ENCODE measurements at regions not wholly inside any gene's neighbourhood (a gene's known extent, or its start where the extent isn't known, plus 50 kb on each side); places are given as distances from the start of the nearest gene placed in this dataset.

- TF ChIP-seq CTCF (IDR thresholded peaks at IDR 0.05), result no peak
- no peak overlapping the region for H3K27ac ChIP-seq
- no peaks in the 10 kb centered on the region for H3K4me1 ChIP-seq
- no peaks in the 10 kb centered on the region for H3K9me3 ChIP-seq
- no peaks in the 10 kb centered on the region for H3K27me3 ChIP-seq
- intact Hi-C loops (cut with DNase I), result no loop called here
- H3K36me3 ChIP-seq, result no peaks in the 10 kb centered on the region
- H3K4me3 ChIP-seq, result no peak overlapping the region
- H3K9ac ChIP-seq (ENCODE audit: low read depth in 2 of 2, low read length in 2 of 2), result no peak overlapping the region
- no peak for DNase-seq
These were observed 162.9 kb upstream of the GJB5 start for GRCh38 chr1:34591751-34592629.

GRCh38 chr1:34597877-34598514 lies 156.9 kb upstream of the GJB5 start:
- Histone ChIP-seq H3K27ac (no peak overlapping the region), H3K36me3 (no peaks in the 10 kb centered on the region), H3K4me1 (no peaks in the 10 kb centered on the region), H3K9ac (ENCODE audit: low read depth in 2 of 2, low read length in 2 of 2) (no peak overlapping the region), H3K27me3 (no peaks in the 10 kb centered on the region), H3K4me3 (no peak overlapping the region), H3K9me3 (no peaks in the 10 kb centered on the region)
- peak; percentile 75 for DNase-seq
- TF ChIP-seq CTCF (IDR thresholded peaks at IDR 0.05), result peak; percentile 67
- intact Hi-C loops (cut with DNase I), result loop anchor here (5.0 kb wide), 1 partner anchor 966 kb away; no protein-coding TSS in a partner anchor

GRCh38 chr1:34602907-34603306 lies 151.9 kb upstream of the GJB5 start:
- H3K4me3 ChIP-seq, result no peak overlapping the region
- TF ChIP-seq CTCF (IDR thresholded peaks at IDR 0.05), result no peak
- H3K4me1 ChIP-seq, result no peaks in the 10 kb centered on the region
- H3K27me3 ChIP-seq, result no peaks in the 10 kb centered on the region
- intact Hi-C loops (cut with DNase I), result loop anchor here (5.0 kb wide), 1 partner anchor 144 kb away; no protein-coding TSS in a partner anchor
- no peak overlapping the region for H3K9ac ChIP-seq (ENCODE audit: low read depth in 2 of 2, low read length in 2 of 2)
- H3K9me3 ChIP-seq, result no peaks in the 10 kb centered on the region
- H3K36me3 ChIP-seq, result no peaks in the 10 kb centered on the region
- no peak for DNase-seq
- no peak overlapping the region for H3K27ac ChIP-seq

- Histone ChIP-seq H3K4me1 (no peaks in the 10 kb centered on the region), H3K9ac (ENCODE audit: low read depth in 2 of 2, low read length in 2 of 2) (no peak overlapping the region), H3K4me3 (no peak overlapping the region), H3K36me3 (no peaks in the 10 kb centered on the region), H3K27ac (no peak overlapping the region), H3K27me3 (no peaks in the 10 kb centered on the region), H3K9me3 (no peaks in the 10 kb centered on the region)
- no peak for DNase-seq
- intact Hi-C loops (cut with DNase I), result loop anchor here (5.0 kb wide), 1 partner anchor 144 kb away; no protein-coding TSS in a partner anchor
- no peak for TF ChIP-seq CTCF (IDR thresholded peaks at IDR 0.05)
These were observed 151.3 kb upstream of the GJB5 start for GRCh38 chr1:34603594-34603993.

GRCh38 chr1:34606504-34606903 lies 148.3 kb upstream of the GJB5 start:
- no peak overlapping the region for H3K4me3 ChIP-seq
- H3K9ac ChIP-seq (ENCODE audit: low read depth in 2 of 2, low read length in 2 of 2), result no peak overlapping the region
- H3K27me3 ChIP-seq, result no peaks in the 10 kb centered on the region
- H3K27ac ChIP-seq, result no peak overlapping the region
- intact Hi-C loops (cut with DNase I), result no loop called here
- no peaks in the 10 kb centered on the region for H3K36me3 ChIP-seq
- no peaks in the 10 kb centered on the region for H3K9me3 ChIP-seq
- H3K4me1 ChIP-seq, result no peaks in the 10 kb centered on the region
- TF ChIP-seq CTCF (IDR thresholded peaks at IDR 0.05), result no peak
- no peak for DNase-seq
